Cerebellar cortex (tissue), 1 donor: ENCODE measurements at regions not wholly inside any gene's neighbourhood (a gene's known extent, or its start where the extent isn't known, plus 50 kb on each side); places are given as distances from the start of the nearest gene placed in this dataset.

Source experiments
- DNase-seq: peaks from one replicate; pipeline ENCODE4 v3.0.0-alpha.2; 2015; ENCODE audit warnings: low spot score

GRCh38 chr2:161029321-161029720 lies 130.9 kb upstream of the TANK start:
- DNase-seq, result no peak

- no peak for DNase-seq
These were observed 129.8 kb upstream of the TANK start for GRCh38 chr2:161030260-161031063.

- DNase-seq, result no peak
These were observed 128.7 kb upstream of the TANK start for GRCh38 chr2:161031511-161031910.

- no peak for DNase-seq
These were observed 127.6 kb upstream of the TANK start for GRCh38 chr2:161032635-161033034.

- no peak for DNase-seq
These were observed 127.1 kb upstream of the TANK start for GRCh38 chr2:161033059-161033660.

- no peak for DNase-seq
These were observed 123.3 kb upstream of the TANK start for GRCh38 chr2:161036926-161037325.

GRCh38 chr2:161039071-161039470 lies 121.2 kb upstream of the TANK start:
- DNase-seq, result no peak

- DNase-seq, result no peak
These were observed 118.9 kb upstream of the TANK start for GRCh38 chr2:161041356-161041755.

- DNase-seq, result no peak
These were observed 117.1 kb upstream of the TANK start for GRCh38 chr2:161042990-161043625.

- DNase-seq, result no peak
These were observed 115.9 kb upstream of the TANK start for GRCh38 chr2:161044095-161044865.

GRCh38 chr2:161044921-161045320 lies 115.3 kb upstream of the TANK start:
- no peak for DNase-seq

- no peak for DNase-seq
These were observed 114.5 kb upstream of the TANK start for GRCh38 chr2:161045726-161046125.

GRCh38 chr2:161046876-161047275 lies 113.4 kb upstream of the TANK start:
- no peak for DNase-seq

GRCh38 chr2:161048317-161048716 lies 111.9 kb upstream of the TANK start:
- DNase-seq, result no peak

- DNase-seq, result no peak
These were observed 110.7 kb upstream of the TANK start for GRCh38 chr2:161049559-161049958.

GRCh38 chr2:161052214-161052613 lies 108.0 kb upstream of the TANK start:
- no peak for DNase-seq

GRCh38 chr2:161055289-161055688 lies 104.9 kb upstream of the TANK start:
- no peak for DNase-seq

- DNase-seq, result no peak
These were observed 100.8 kb upstream of the TANK start for GRCh38 chr2:161059388-161059787.

- DNase-seq, result no peak
These were observed 98.4 kb upstream of the TANK start for GRCh38 chr2:161061786-161062185.

GRCh38 chr2:161063157-161063945 lies 96.9 kb upstream of the TANK start:
- peak; percentile 85 for DNase-seq

- DNase-seq, result no peak
These were observed 96.3 kb upstream of the TANK start for GRCh38 chr2:161063946-161064306.

GRCh38 chr2:161067846-161068350 lies 92.3 kb upstream of the TANK start:
- peak; percentile 69 for DNase-seq
